GM18951 (cell line): ENCODE measurements at regions not wholly inside any gene's neighbourhood (a gene's known extent, or its start where the extent isn't known, plus 50 kb on each side); places are given as distances from the start of the nearest gene placed in this dataset.

ENCODE experiments used
- POLR2A ChIP-seq: IDR thresholded peaks from 4 replicates; pipeline ENCODE4 v1.6.1; 2011; ENCODE audit warnings: mild to moderate bottlenecking; ENCODE audit not compliant: insufficient read length, insufficient read depth; ENCODE audit errors: extremely low read depth
- in situ Hi-C: fragments of 300-500 bp; cut with MboI; formaldehyde crosslinking; loops from one replicate; pipeline ENCODE4 v1.12.0; 2022; ENCODE audit warnings: low sequenced_read_pairs, mixed read lengths, inconsistent platforms; ENCODE audit not compliant: unreplicated experiment

DNA sequence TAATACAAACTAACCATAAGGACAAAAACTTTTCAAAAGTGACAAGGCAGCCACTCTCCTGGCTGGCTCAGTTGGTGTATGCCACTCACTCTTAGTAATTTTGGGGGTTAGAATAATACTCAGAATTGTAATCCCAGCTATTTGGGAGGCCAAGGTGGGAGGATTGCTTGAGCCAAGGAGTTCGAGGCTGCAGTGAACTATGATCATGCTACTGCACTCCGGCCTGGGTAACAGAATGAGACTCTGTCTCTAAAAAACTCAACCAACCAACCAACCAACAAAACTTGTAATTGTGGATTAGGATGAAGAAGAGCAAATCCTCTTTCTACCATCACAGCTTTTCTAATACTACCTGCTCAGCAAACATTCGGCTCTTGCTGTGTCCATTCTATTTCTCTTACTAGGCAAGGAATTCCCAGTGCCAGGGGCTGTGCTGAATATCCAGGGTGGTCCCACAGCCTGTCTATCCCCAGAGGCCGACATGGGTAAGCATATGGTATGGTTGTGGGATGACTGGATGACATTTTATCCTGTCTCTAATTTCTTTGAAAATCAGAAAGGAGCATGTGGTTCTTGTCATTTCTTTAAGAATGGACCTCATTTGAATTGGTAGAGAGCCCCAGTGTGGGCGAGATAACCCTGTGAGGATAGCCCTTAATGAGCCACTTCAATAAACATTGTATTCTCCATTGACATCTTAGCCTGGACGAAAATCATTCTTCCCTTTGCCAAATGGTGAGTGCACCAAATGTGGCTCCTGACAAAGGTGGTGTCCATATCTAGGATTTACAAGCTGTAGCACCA is 220.1 kb downstream of the MYCN start:
- TF ChIP-seq POLR2A, result no peak
- in situ Hi-C loops, result no loop called here

DNA sequence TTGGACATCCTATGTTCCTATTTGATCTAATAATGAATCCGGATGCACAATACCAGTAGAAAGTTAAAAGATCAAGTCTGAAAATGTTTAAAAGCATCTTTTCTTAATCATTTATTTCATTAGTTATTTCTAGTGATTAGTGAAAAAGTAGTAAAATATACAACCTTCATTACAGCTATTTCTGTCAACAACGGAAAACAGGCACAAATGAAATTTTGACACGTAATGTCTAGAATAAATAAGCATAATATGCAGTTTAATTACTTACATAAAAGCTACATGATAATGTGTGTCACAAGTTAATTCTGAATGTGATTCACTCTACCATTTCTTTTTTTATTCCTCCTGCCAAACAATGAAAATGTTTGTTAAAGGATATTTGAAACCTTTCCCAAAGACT is 216.1 kb downstream of the MYCN start:
- in situ Hi-C loops, result no loop called here
- TF ChIP-seq POLR2A, result no peak

DNA sequence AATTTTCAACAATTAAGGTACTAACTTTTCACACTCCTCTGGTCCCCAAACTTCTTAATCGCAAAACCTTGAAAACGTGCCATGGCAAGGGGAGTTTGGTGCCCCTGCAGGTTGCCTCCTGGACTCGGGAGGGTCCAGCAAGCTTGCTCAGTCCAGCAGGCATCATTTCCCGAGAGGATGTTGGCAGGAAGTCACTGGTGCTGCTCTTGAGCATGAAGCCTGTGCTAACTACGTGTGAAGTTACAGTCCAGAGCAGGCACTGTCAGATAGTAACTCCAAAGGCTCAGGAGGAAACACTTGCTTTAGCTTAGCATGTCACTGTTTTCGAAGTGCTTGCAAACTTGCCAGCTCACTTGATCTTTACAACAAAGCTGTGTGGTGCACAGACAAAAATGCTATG is 215.4 kb downstream of the MYCN start:
- TF ChIP-seq POLR2A, result no peak
- in situ Hi-C loops, result no loop called here

DNA sequence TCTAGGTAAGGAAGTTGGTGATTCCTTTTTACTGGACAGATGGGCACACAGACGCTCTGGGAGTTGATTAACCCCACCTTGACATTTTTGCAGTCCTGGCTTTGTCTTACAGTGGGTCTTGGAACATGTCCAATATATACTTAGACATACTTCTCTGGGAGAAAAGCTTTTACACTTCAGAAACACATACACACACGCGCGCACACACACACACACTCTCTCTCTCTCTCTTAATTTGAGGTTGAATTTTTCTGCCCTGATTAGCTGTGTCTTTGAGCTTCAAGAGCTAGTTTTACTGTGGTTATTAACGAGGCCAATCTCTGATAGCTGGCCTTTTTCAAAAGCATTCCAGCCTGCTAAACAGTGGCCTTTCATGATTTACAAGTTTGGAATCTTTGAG is 215.0 kb downstream of the MYCN start:
- no peak for TF ChIP-seq POLR2A
- in situ Hi-C loops, result no loop called here

DNA sequence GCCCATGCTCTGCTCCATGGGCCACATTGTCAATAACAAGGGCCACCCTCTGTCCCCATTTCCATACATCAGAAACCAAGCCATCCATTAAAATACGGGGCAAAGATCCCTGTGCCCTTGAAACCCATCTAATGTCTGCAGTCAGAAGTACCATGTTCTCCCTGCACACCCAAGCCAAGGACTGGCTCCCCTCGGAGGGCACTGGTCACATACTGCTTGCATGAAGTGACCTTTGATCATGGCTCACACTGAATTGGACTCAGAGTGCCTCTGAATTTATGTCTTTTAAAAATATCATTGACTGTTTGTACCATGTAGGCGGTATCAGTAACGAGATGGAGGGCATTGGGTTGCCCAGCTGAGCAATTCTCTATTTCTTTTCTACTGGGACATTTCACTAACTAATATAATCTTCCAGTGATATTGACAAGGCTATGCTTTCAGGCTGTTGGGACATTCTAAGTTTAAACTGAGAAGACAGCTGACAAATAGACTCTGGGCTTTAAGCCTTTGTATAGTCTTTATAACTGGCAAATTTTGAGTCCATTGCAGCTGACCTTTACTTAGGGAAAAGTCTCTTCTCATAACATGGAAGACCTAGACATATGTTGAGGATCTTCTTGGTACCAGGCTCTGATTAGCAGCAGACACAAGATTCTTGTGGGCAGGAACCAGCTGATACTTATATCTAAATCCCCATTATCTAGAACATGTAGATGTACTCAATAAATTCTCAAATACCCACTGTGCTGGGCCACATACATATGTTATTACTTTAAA is 214.3 kb downstream of the MYCN start:
- in situ Hi-C loops, result no loop called here
- no peak for TF ChIP-seq POLR2A

DNA sequence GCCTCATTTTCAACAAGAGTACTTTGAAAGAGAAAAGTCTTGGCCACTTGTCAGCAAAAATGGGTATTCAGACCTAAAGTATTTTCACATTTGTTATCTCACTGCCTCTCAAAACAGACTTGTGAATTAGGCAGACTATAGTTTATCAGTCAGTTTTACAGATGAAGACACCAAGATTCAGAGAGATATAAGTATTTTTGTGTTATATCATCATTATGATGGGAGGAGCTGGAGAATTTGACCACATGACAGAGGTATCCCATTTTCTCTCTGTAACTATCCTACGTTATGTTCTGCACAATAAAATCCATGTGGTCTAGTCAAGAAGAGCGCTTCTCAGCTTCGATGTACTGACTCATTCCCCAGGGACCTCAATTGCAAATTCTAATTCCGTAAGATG is 213.7 kb downstream of the MYCN start:
- no peak for TF ChIP-seq POLR2A
- in situ Hi-C loops, result no loop called here

DNA sequence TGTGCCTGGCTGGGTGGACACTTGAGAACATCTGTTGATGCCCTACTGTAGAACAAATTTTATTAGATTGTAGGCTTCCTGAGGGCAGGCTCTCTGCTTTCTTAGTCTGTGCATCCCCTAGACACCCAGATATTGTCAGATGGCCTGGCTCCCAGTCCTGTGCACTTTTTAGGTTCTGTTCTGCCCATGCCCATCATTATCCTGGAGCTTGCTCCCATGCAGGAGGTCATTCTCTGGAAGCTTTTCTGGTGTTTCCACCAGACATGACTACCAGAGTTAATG is 213.3 kb downstream of the MYCN start:
- in situ Hi-C loops, result no loop called here
- TF ChIP-seq POLR2A, result no peak

DNA sequence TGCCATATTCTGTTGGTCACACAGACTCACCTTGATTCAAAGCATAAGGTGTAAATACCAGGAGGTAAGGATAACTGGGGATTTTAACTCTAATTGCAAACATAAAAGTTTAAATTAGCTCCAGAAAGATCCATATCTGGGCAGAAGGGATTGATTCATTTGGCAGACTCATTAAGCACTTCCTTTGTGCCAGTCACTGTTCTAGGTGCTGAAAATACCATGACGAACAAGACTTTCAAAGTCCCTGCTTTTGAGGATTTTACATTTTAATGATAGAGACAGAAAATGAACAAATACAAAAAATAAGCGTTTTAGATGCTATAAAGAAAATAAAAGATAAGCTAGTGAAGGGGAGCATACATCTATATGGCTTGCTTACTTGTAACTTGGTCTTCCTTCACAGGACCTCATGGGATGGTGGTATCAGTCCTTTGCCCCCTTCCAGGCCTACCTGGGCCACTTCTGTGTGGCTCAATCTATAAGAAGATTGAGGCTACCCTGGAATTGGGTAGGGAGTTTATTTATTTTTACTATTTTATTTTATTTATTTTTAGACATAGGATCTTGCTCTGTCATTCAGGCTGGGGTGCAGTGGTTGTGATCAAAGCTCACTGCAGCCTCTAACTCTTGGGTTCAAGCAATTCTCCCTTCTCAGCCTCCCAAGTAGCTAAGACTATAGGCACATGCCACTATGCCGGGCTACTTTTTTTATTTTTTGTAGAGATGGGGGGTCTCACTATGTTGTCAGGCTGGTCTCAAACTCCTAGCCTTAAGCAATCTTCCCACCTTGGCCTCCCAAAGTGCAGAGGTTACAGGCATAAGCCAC is 212.8 kb downstream of the MYCN start:
- no peak for TF ChIP-seq POLR2A
- in situ Hi-C loops, result no loop called here

DNA sequence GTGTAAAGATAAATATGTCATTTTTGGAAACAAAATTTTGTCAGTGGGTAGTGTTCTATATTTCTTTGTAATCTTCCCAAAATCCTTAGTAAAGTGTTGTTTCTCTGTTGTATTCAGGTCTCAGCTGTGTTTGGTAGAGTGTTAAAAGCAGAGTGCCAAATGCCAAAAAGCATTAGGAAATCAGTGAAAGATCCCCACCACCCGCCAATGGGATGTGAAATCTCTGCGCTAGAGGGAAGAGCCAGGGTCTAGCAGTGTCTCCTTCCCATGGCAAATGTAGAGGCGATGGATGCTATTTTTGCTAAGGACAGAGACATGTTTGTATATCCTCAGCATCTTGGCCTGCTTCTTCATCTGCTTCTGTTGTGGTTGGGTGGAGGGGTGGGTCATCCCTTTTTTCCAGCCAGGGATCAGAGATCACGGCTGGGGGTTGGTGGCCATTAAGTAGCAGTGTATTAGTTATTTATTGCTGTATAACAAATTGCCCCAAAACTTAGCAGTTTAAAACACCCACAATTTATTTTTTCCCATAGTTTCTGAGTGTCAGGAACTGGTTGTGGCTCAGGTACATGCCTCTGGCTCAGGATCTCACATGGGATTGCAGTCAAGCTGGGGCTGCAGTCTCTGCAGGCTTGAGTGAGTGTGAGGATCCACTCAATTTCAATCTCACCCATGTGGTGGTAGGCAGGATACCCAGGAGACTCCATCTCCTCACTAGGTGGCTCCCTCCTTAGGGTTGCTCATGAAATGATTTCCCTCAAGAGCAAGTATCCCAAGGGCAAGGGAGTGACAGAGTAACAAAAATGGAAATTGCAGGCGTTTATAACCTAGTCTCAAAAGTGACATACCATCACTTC is 211.9 kb downstream of the MYCN start:
- in situ Hi-C loops, result no loop called here
- no peak for TF ChIP-seq POLR2A

DNA sequence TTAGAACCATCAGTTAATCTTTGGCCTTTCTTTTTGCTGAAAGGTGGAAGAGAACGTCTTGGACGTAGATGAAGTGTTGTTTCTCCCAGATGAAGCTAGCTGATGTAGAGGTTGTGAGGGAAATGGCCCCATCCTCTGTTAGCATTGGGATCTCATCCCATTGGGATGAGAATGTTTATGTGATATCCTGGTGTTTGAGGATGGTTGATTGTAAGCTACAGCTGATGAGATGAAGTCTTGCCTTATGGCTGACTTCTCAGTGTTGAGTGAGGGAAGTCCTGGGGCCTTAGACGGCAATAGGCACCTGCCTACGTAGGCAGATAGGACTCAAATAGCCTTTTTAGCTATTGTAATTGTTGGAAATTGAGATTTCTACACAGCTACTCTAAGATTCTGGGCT is 211.3 kb downstream of the MYCN start:
- in situ Hi-C loops, result no loop called here
- TF ChIP-seq POLR2A, result no peak

DNA sequence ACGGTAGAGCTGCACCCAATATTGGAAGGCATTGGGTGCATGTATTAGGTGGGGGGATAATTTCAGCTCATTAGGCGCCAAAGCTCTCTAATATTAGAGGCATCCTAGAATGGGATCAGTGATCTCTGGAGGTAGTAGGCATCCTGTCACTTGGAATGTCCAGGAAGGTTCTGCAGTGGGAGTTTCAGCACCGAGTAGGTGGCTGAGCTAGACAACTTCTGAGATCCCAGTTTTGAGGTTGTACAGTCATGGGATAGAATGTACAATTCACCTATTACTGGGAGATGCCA is 210.9 kb downstream of the MYCN start:
- TF ChIP-seq POLR2A, result no peak
- in situ Hi-C loops, result no loop called here

DNA sequence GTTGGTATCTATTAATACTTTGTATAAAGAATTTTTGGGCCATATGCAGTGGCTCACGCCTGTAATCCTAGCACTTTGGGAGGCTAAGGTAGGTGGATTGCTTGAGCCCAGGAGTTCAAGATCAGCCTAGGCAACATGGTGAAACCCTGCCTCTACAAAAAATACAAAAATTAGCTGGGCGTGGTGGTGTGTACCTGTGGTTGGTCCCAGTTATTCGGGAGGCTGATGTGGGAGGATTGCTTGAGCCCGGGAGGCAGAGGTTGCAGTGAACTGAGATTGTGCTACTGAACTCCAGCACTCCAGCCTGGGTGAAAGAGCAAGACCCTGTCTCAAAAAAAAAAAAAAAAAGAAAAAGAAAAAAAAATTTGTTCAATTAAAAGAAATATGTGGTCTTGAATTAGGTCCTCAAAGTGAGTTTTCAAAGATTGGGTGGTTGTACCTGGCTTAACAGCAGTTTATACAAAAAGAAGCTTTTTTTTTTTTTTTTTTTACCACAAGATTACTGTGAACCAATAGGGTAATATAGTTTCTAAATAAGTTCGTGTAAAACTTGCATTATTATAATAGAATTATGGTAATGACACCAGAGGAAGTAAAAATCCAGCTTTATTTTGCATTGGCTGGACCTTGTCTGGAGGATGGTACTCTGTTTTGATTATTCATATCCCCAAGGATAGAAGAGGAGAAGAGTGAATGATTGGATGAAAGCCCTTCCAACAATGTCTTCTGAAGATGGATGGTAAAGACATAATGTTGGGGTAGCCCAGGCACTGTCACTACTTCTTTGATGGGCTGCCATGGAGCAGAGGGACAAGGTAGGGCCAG is 210.3 kb downstream of the MYCN start:
- no peak for TF ChIP-seq POLR2A
- in situ Hi-C loops, result no loop called here
